AG04450 (cell line): ENCODE measurements at regions not wholly inside any gene's neighbourhood (a gene's known extent, or its start where the extent isn't known, plus 50 kb on each side); places are given as distances from the start of the nearest gene placed in this dataset.

Experiments
- CTCF ChIA-PET: fragments of 300-600, 350-600 bp; formaldehyde crosslinking; extraction: SDS; loops from one replicate; lab custom pipeline; 2022; ENCODE audit warnings: antibody characterized with exemption, inconsistent platforms; lab: Charles Lee
- POLR2A ChIA-PET: fragments of 350-600 bp; formaldehyde crosslinking; extraction: SDS; loops from one replicate; lab custom pipeline; 2021; ENCODE audit warnings: antibody characterized with exemption, inconsistent platforms; lab: Yijun Ruan, JAX
- DNase-seq: peaks from one replicate; pipeline ENCODE4 v3.0.0-alpha.2; 2011; ENCODE audit warnings: low read depth, low spot score
- H3K27ac ChIP-seq: one replicate; pipeline ENCODE4 v1.5.1; 2012; ENCODE audit warnings: low read depth, low read length, control low read depth
- H3K27me3 ChIP-seq: one replicate; pipeline ENCODE4 v1.6.0; 2012; ENCODE audit warnings: low read length; ENCODE audit not compliant: control insufficient read depth, insufficient read depth
- H3K4me3 ChIP-seq: 2 replicates; pipeline ENCODE4 v1.5.1; 2011; ENCODE audit warnings: mild to moderate bottlenecking, low read depth, low read length, control low read depth
- H3K9me3 ChIP-seq: 2 replicates; pipeline ENCODE4 v1.5.1; 2012; ENCODE audit warnings: low read length; ENCODE audit not compliant: control insufficient read depth, insufficient read depth
- TF ChIP-seq, protein P1 (sequence below): IDR thresholded peaks from 2 replicates; pipeline ENCODE4 v1.5.1; 2011; ENCODE audit warnings: low read depth, low read length, control low read depth, inconsistent platforms

- ChIA-PET POLR2A (no interaction called here), CTCF (no interaction called here)
- H3K9me3 ChIP-seq = no peaks in the 10 kb centered on the region
- no peak overlapping the region for H3K4me3 ChIP-seq
- no peaks in the 10 kb centered on the region for H3K27me3 ChIP-seq
- TF ChIP-seq, protein P1, sequence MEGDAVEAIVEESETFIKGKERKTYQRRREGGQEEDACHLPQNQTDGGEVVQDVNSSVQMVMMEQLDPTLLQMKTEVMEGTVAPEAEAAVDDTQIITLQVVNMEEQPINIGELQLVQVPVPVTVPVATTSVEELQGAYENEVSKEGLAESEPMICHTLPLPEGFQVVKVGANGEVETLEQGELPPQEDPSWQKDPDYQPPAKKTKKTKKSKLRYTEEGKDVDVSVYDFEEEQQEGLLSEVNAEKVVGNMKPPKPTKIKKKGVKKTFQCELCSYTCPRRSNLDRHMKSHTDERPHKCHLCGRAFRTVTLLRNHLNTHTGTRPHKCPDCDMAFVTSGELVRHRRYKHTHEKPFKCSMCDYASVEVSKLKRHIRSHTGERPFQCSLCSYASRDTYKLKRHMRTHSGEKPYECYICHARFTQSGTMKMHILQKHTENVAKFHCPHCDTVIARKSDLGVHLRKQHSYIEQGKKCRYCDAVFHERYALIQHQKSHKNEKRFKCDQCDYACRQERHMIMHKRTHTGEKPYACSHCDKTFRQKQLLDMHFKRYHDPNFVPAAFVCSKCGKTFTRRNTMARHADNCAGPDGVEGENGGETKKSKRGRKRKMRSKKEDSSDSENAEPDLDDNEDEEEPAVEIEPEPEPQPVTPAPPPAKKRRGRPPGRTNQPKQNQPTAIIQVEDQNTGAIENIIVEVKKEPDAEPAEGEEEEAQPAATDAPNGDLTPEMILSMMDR = no peak
- H3K27ac ChIP-seq = no peak overlapping the region
- no peak for DNase-seq
Measured at GRCh38 chr4:41485041-41485440, 52.9 kb upstream of the LIMCH1 start.

GRCh38 chr4:41487868-41488440, 50.0 kb upstream of the LIMCH1 start:
- H3K27ac ChIP-seq = no peak overlapping the region
- no peak for DNase-seq
- H3K27me3 ChIP-seq = no peaks in the 10 kb centered on the region
- TF ChIP-seq, protein P1 = no peak
- H3K9me3 ChIP-seq = peaks cover 5% of the 10 kb centered on the region; the same call in 1 of the 2 replicates
- POLR2A ChIA-PET = no interaction called here
- CTCF ChIA-PET = no interaction called here
- no peak overlapping the region for H3K4me3 ChIP-seq
